ENCODE measurements at regions not wholly inside any gene's neighbourhood (a gene's known extent, or its start where the extent isn't known, plus 50 kb on each side); places are given as distances from the start of the nearest gene placed in this dataset.

- TF ChIP-seq, protein P1, sequence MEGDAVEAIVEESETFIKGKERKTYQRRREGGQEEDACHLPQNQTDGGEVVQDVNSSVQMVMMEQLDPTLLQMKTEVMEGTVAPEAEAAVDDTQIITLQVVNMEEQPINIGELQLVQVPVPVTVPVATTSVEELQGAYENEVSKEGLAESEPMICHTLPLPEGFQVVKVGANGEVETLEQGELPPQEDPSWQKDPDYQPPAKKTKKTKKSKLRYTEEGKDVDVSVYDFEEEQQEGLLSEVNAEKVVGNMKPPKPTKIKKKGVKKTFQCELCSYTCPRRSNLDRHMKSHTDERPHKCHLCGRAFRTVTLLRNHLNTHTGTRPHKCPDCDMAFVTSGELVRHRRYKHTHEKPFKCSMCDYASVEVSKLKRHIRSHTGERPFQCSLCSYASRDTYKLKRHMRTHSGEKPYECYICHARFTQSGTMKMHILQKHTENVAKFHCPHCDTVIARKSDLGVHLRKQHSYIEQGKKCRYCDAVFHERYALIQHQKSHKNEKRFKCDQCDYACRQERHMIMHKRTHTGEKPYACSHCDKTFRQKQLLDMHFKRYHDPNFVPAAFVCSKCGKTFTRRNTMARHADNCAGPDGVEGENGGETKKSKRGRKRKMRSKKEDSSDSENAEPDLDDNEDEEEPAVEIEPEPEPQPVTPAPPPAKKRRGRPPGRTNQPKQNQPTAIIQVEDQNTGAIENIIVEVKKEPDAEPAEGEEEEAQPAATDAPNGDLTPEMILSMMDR (IDR thresholded peaks at IDR 0.05; ENCODE audit: borderline replicate concordance, control extremely low read depth, extremely low read depth, insufficient read depth, missing control alignments) = no peak
- DNase-seq (ENCODE audit: low spot score) = no peak
- in situ Hi-C loops (cut with MboI; ENCODE audit: low sequenced_read_pairs, unreplicated experiment) = no loop called here
Observed at GRCh38 chr18:49667462-49667861, 105.6 kb downstream of the LIPG start.

DNA sequence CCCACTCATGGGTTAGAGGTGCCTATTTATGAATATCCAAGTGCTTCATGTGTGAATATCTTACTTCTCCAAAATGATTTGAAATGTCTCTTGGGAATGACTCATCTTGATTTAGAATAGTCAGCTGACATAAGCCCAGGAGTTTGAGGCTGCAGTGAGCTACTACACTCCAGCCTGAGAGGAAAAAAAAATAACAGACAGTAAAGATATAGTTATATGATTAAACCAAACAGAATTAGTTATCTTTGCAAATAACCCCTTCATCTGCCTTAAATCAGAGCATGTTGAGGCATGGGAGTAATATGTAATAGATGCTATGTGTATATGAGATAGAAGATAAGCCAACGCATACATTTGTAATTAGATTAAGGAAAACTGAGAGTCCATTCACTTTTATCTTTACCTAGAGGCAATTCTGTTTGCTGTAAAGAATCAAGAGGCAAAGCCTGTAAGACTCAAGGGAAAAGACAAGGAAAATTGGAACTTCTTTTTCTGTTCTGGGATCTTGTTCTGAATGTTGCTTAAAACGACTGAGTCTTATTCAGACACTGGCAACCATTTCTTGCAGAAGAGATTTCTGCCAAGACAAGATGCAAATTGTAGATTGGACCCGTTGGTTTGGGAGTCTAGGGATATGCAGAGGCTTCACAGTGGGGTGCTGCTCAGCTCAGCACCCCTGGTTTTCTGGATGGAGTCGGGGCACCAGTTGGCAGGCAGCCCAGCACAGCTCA, 104.4 kb downstream of the LIPG start:
- TF ChIP-seq, protein P1 (IDR thresholded peaks at IDR 0.05; ENCODE audit: borderline replicate concordance, control extremely low read depth, extremely low read depth, insufficient read depth, missing control alignments) = no peak
- no peak for DNase-seq (ENCODE audit: low spot score)
- in situ Hi-C loops (cut with MboI; ENCODE audit: low sequenced_read_pairs, unreplicated experiment) = no loop called here

GRCh38 chr18:49663899-49664890, 102.3 kb downstream of the LIPG start:
- no peak for DNase-seq (ENCODE audit: low spot score)
- in situ Hi-C loops (cut with MboI; ENCODE audit: low sequenced_read_pairs, unreplicated experiment) = no loop called here
- TF ChIP-seq, protein P1 (IDR thresholded peaks at IDR 0.05; ENCODE audit: borderline replicate concordance, control extremely low read depth, extremely low read depth, insufficient read depth, missing control alignments) = no peak

- in situ Hi-C loops (cut with MboI; ENCODE audit: low sequenced_read_pairs, unreplicated experiment) = no loop called here
- TF ChIP-seq, protein P1 (IDR thresholded peaks at IDR 0.05; ENCODE audit: borderline replicate concordance, control extremely low read depth, extremely low read depth, insufficient read depth, missing control alignments) = no peak
- DNase-seq (ENCODE audit: low spot score) = no peak
Observed at GRCh38 chr18:49662506-49662905, 100.6 kb downstream of the LIPG start.

DNA sequence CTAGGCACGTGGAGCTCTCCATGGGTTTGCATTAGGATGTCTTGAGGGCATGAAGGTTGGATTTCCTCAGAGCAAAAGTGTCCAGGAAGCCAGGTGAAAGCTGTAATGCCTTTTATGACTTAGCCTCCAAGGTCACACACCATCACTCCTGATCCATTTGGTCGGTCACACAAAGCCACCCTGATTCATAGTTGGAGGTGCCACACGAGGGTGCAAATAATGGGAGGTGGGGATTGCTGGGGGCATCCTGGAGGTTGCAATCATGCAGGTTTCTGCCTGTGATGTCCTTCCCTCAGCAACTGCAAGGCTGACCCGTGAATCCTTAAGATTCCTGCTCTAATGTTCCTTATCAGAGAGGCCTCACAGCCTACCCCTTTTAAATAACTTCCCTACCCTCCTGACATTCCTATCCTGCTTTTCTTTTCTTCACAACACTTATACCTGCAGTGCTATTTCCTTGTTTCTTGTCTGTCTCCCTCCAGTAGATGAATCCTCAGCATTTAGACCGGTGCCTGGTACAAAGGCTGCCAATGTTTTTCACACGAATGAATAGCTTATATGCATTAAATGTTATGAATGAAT, 97.1 kb downstream of the LIPG start:
- no peak for DNase-seq (ENCODE audit: low spot score)
- in situ Hi-C loops (cut with MboI; ENCODE audit: low sequenced_read_pairs, unreplicated experiment) = no loop called here
- TF ChIP-seq, protein P1 (IDR thresholded peaks at IDR 0.05; ENCODE audit: borderline replicate concordance, control extremely low read depth, extremely low read depth, insufficient read depth, missing control alignments) = no peak

DNA sequence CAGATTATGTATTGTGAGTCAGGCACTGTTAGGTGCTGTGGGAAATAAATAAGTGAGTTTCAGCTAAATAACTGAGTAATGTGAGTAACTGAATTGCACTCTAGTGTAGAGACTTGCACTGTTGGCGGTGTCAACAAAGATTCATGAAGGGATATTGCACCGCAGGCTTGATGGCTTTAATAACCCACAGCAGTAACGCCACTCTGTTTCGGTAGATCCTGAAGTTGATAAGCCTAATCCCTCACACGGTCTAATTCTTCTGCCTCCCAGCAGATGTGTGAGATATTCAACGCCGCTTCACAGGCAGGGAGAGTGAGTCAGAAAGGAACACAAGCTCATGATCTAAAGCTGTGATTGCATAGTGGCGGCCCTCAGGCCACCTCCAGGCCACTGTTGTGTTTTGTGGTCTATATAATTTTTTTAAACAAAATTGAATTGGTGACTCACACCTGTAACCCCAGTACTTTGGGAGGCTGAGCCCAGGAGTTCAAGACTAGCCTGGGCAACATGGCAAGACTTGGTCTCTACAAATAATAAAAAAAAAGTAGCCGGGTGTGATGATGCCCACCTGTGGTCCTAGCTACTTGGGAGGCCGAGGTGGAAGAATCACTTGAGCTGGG, 94.3 kb downstream of the LIPG start:
- TF ChIP-seq, protein P1 (IDR thresholded peaks at IDR 0.05; ENCODE audit: borderline replicate concordance, control extremely low read depth, extremely low read depth, insufficient read depth, missing control alignments) = no peak
- no peak for DNase-seq (ENCODE audit: low spot score)
- in situ Hi-C loops (cut with MboI; ENCODE audit: low sequenced_read_pairs, unreplicated experiment) = no loop called here
